ENCODE measurements at regions not wholly inside any gene's neighbourhood (a gene's known extent, or its start where the extent isn't known, plus 50 kb on each side); places are given as distances from the start of the nearest gene placed in this dataset.

DNA sequence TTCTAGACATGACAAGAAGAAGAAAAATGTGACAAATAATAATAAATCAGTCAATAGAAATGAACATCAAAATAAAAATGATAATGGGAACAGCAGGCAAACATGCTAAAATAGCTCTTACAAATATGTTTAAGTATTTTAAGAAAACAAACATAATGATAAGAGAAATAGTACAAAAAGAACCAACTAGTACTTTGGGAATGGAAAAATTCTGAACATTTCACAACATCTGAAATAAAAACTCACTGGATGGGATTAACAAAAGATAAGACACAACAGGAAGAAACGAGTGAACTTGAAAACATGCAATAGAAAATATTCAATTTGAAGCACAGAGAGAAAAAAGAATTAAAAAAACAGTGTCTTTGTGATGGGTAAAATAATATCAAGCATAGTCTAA is 115.2 kb upstream of the TSPAN2 start:
- no peak for DNase-seq (ENCODE audit: extremely low read depth, low read depth, low spot score)

DNA sequence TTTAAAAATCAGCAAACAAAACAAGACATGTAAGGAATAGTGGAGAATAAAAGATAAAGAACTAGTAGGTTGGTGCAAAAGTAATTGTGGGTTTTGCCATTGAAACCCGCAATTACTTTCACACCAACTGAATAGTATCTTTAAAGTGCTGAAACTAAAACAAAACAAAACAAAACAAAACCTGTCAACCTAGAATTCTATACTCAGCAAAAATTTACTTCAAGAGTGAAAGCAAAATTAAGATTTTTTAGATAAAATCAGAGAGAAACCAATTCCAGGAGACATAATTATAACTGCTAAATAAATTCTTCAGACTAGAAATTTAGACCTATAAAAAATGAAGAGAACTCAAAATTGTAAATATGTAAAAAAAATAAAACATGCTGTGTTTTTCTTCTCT is 114.0 kb upstream of the TSPAN2 start:
- no peak for DNase-seq (ENCODE audit: extremely low read depth, low read depth, low spot score)

DNA sequence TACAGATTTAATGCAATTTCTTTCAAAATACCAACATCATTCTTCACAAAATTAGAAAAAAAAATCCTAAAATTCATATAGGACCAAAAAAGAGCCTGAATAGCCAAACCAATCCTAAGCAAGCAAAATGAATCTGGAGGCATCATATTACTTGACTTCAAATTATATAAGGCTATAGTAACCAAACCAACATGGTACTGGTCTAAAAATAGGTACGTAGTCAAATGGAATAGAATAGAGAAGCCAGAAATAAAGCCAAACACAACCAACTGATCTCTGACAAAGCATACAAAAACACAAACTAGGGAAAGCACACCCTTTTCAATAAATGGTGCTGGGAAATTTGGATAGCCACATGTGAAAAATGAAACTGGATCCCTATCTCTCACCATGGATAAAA is 112.3 kb upstream of the TSPAN2 start:
- DNase-seq (ENCODE audit: extremely low read depth, low read depth, low spot score), result no peak

DNA sequence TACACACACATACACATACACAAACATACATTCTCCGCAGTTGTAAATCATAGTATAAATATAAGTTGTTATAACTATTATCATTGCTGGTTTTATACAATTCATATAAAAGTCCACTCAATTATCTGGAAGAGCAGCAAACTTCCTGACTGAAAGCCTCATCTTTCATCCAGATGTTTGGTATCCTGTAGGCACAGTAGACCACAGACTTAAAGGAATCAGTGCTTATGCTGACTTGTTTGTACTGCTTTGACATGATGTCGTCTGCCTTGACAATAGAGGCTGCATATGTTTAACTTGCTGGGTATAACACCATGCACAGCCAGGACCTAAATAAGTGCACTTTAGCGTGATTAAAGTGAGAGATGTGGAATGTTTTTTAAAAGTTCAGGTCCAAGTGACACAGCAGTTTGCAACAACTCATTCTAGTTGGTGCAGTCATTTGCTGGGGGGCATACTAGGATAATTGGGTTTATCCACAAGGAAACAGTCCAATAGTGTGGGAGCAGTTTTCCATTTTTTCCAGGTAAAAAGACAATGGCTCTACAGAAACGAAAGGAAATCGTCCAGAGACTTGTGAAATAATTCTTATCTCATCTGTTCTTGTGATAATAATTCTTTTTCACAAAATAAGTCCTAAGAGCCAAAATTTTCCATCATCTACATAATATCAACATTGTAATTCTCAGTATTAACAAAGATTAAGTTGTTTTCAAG is 110.3 kb upstream of the TSPAN2 start:
- DNase-seq (ENCODE audit: extremely low read depth, low read depth, low spot score), result no peak

DNA sequence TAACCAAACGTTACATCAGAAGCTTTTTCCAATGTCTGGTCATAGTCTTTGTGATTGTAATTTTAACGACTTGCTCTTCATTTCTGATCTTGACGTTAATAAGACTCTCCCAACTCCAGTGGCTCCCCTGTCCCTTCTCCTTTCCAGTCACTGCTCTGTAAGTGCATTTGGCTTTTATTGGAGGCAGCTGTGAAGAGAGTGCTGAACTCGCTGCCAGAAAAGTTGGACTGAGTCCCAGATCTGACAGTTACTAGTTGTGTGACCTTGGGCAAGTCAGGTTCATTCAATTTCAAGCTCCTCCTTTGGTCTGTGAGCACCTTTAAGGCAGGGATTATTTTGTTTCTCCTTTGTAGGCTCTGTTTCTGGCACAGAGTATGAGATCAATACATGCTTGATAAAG is 109.6 kb upstream of the TSPAN2 start:
- DNase-seq (ENCODE audit: extremely low read depth, low read depth, low spot score), result no peak

DNA sequence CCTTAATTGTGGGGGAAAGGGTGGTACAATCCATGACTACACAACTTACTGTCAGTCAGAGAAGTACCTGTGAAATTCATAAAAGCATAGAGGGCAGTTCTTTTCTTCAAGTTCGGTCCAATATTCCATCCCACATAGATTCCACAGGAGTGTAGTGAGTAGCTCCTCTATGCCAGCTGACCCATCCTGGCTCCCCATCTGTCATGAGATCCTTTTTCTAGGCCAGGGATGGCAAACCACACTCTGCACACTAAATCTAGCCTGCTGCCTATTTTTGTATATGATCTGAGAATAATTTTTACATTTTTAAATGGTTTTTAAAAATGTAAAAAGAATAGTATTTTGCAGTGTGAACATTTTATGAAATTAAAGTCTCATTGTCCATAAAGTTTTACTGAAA is 107.0 kb upstream of the TSPAN2 start:
- DNase-seq (ENCODE audit: extremely low read depth, low read depth, low spot score), result no peak

GRCh38 chr1:115194506-115194905 is 105.2 kb upstream of the TSPAN2 start:
- DNase-seq (ENCODE audit: extremely low read depth, low read depth, low spot score), result no peak

DNA sequence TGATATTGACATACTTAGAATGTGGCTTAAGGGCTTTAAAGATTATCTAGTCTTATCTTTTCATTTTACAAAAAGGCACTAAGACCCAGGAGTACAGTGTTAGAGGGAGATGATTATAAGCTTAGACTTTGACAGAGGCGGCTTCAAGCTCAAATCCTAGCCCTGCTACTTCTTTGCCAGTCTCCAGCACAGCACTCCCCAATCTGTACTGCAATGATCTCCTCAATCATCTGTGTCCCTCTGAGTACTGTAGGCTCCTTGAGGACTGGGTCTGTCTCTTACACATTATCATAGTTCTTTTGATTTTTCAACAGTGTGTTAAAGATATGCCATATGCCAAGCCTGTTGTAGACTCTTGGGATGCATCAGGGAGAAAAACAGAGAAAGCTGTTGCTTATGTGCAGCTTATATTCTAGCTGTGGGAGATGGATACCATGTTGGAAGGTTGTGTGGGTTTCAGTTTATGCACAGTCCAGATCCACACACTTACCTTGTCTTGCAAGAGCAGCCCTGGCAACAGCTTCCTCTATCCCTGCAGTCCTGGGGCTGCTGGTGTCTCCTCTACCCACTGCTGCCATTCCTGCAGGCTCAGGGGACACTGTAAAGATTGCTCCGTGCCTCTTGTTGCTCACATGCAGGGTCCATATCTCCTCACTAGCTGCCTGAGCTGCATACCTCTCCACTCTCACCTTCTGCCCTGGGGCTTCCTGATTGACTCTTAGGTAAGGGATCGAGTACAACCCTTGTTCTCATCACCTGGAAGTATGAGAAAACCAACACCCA is 103.9 kb upstream of the TSPAN2 start:
- DNase-seq (ENCODE audit: extremely low read depth, low read depth, low spot score), result no peak

DNA sequence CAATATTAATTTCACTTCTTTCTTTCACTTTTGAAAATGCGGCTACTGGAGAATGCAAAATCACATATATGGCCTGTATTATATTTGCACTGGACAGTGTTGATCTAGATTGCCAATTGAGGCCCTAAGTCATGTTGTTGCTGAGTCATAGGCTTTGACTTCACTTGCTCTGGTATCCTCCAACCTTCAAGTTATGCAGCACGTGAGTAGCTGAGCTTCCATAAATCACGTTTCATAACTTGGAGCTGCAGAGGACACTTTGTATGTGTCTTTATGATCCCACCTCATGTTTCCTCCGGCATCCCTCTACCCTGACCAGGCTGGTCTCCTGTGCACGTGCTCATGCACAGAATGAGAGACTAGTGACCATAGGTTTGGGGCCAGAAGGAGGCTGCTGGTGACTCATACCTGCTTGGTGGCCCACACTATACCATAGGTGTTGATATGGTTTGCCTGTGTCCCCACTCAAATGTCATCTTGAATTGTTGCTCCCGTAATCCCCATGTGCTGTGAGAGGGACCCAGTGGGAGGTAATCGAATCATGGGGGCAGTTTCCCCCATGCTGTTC is 103.0 kb upstream of the TSPAN2 start:
- DNase-seq (ENCODE audit: extremely low read depth, low read depth, low spot score), result no peak

GRCh38 chr1:115191691-115192090 is 102.4 kb upstream of the TSPAN2 start:
- no peak for DNase-seq (ENCODE audit: extremely low read depth, low read depth, low spot score)

DNA sequence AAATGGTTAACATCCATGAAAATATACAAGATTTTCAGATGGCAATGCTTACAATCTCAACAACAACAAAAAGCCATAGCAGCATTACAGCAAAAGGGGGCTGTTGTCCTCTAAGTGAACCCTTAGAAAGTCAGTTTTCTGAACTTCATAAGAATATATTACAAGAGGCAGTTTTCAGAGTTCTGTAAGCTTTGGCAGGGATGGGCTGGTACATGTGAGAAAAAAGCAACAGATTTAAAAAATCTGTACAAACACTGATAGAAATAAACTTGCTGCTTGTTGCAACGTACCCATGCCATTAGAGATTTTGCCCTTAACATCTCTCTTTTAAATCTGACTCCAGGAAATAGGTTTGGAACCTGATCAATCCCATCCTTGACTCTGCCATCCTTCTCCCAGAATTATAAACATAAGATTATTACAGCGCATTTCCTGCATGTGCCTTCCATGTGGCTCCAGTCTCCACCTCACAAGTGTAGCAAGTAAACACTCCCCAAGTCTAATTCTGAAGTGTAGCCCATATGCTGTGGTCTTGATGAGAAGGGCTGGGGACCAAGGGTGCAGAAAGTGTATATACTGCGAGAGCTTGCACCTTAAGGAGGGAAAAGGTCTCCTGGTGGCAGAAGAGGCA is 101.4 kb upstream of the TSPAN2 start:
- no peak for DNase-seq (ENCODE audit: extremely low read depth, low read depth, low spot score)

DNA sequence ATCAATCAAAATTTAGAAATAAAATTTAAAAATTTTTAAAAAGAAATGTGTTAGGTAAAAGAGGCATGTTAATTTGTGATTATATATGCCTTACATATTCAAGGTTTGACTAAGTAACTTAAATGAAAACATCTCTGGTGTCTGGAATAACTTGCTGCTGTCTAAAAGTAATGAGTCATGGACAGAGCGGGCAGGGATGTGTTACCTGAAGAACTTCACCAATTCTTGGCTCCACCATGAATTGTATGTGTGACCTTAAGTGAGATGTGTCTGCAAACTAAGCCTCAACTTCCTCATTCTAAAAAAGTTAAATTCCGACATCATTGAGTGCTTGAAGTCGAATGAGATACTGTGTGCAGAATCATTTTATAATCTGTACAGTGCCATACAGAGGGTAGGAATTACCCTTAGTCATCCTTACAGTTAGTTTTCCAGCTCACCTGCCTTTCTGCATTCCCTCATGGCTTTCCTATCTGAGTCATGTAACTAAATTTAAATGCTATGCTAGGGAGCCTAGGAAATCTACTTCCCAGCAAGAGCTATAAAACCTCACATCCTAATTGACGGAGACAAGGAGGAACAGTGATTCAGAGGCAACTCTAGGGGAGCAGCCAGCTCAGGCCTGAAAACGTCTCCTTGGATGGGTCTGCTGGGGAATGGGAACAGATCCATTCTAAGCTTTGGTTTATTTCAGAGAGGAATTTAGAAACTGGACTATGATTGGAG is 100.7 kb upstream of the TSPAN2 start:
- DNase-seq (ENCODE audit: extremely low read depth, low read depth, low spot score), result no peak

GRCh38 chr1:115188680-115189395 is 99.5 kb upstream of the TSPAN2 start:
- DNase-seq (ENCODE audit: extremely low read depth, low read depth, low spot score), result no peak

- DNase-seq (ENCODE audit: extremely low read depth, low read depth, low spot score), result no peak
These were observed 97.5 kb upstream of the TSPAN2 start for GRCh38 chr1:115186711-115187265.

- DNase-seq (ENCODE audit: extremely low read depth, low read depth, low spot score), result no peak
These were observed 96.0 kb upstream of the TSPAN2 start for GRCh38 chr1:115185336-115185735.

DNA sequence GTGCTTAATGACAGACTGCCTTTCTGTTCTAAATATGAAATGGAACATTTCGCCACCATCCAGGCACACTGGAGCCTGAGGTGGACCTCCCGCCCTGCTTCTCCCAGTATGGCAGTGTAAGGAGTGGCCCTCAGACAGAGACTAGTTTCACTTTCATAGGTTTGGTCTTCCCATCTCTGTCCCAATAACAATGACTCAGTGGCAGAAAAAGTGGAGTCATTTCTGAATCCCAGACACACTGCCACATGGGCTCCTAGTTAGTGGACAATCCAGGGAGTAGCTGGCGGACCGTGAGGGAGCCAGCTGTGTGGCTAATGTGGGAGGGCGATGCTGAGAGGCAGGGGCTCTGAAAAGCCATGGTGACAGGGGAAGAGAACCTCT is 95.6 kb upstream of the TSPAN2 start:
- DNase-seq (ENCODE audit: extremely low read depth, low read depth, low spot score), result no peak

DNA sequence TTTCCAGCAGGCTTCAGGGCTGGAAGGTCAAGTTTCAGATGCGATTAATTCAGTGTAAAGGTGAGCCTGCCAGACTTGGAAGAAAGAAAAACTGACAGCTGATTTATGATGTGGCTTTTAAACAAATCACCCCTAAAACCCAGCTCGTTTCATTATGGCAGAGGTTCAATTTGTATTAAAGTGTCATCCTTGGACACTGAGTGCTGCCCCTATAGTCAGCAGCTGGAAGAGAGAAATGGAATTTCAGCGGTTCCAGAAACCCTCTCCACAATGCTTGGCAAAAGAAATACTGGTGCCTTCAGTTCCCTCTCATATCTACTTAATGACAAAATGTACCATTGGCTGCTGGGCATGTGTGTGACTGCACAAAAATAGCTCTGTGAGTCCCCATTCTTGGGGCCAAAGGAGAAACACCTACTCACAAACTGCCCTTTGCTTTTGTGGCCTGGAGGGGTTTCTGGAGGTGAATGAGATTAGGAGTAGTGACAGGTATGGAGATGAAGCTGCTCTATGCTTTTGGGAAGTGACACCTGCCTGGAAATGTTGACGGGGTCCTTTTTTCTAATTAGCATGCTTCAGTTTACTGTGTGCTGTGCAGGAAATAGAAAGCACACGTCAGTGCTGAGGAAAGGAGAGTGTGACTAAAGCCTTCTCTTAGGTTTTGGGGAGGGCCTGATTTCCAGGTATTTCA is 95.1 kb upstream of the TSPAN2 start:
- no peak for DNase-seq (ENCODE audit: extremely low read depth, low read depth, low spot score)

- DNase-seq (ENCODE audit: extremely low read depth, low read depth, low spot score), result no peak
These were observed 94.5 kb upstream of the TSPAN2 start for GRCh38 chr1:115183721-115184259.

DNA sequence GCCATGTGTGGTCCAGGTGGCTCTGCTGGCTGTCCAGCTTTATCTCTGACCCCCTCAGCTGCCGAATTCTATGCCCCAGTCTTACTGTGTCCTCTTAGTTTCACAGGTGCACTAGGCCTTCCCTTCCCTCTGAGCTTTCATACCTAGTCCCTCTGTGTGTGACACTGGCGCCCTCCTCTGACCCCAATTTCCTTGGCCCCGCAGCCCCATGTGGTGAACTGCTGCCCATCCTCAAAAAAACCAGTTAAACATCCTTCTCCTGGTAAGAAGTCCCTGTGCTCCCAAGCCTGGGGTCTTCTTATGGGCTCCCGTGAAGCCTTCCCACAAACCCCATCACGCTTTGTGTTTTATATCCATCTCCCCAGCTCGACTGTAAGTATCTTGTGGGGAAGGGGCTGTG is 93.9 kb upstream of the TSPAN2 start:
- DNase-seq (ENCODE audit: extremely low read depth, low read depth, low spot score), result no peak
